ENCODE measurements at regions not wholly inside any gene's neighbourhood (a gene's known extent, or its start where the extent isn't known, plus 50 kb on each side); places are given as distances from the start of the nearest gene placed in this dataset.

GRCh38 chr5:167458412-167458811 is 833.0 kb upstream of the WWC1 start:
- ATAC-seq (ENCODE audit: low read depth) (no peak), DNase-seq (no peak)
- peaks cover 1% of the 10 kb centered on the region for H3K27me3 Mint-ChIP-seq
- POLR2A ChIA-PET, result no interaction called here
- H3K27ac Mint-ChIP-seq, result no peak overlapping the region
- peaks cover 1% of the 10 kb centered on the region for H3K9me3 Mint-ChIP-seq
- H3K4me1 Mint-ChIP-seq, result no peaks in the 10 kb centered on the region
- no peaks in the 10 kb centered on the region for H3K36me3 Mint-ChIP-seq
- no peak overlapping the region for H3K4me3 Mint-ChIP-seq

GRCh38 chr5:167460449-167461020 is 830.9 kb upstream of the WWC1 start:
- Mint-ChIP-seq H3K9me3 (peaks cover 3% of the 10 kb centered on the region), H3K36me3 (no peaks in the 10 kb centered on the region), H3K27me3 (peaks cover 1% of the 10 kb centered on the region), H3K27ac (no peak overlapping the region), H3K4me1 (no peaks in the 10 kb centered on the region), H3K4me3 (no peak overlapping the region)
- POLR2A ChIA-PET, result no interaction called here
- ATAC-seq (ENCODE audit: low read depth) (no peak), DNase-seq (no peak)

- H3K4me3 Mint-ChIP-seq, result no peak overlapping the region
- peaks cover 1% of the 10 kb centered on the region for H3K27me3 Mint-ChIP-seq
- DNase-seq, result no peak
- peaks cover 3% of the 10 kb centered on the region for H3K9me3 Mint-ChIP-seq
- H3K36me3 Mint-ChIP-seq, result no peaks in the 10 kb centered on the region
- no peak for ATAC-seq (ENCODE audit: low read depth)
- H3K4me1 Mint-ChIP-seq, result no peaks in the 10 kb centered on the region
- no peak overlapping the region for H3K27ac Mint-ChIP-seq
- POLR2A ChIA-PET, result no interaction called here
Measured at GRCh38 chr5:167463939-167464338, 827.5 kb upstream of the WWC1 start.

- H3K4me1 Mint-ChIP-seq, result no peaks in the 10 kb centered on the region
- H3K27ac Mint-ChIP-seq, result no peak overlapping the region
- H3K27me3 Mint-ChIP-seq, result peaks cover 1% of the 10 kb centered on the region
- POLR2A ChIA-PET, result no interaction called here
- no peaks in the 10 kb centered on the region for H3K36me3 Mint-ChIP-seq
- no peak overlapping the region for H3K4me3 Mint-ChIP-seq
- peaks cover 3% of the 10 kb centered on the region for H3K9me3 Mint-ChIP-seq
- no peak for DNase-seq
- ATAC-seq (ENCODE audit: low read depth), result no peak
Measured at GRCh38 chr5:167466992-167467391, 824.5 kb upstream of the WWC1 start.

- Mint-ChIP-seq H3K36me3 (no peaks in the 10 kb centered on the region), H3K4me3 (no peak overlapping the region), H3K9me3 (no peaks in the 10 kb centered on the region), H3K27ac (no peak overlapping the region), H3K27me3 (no peaks in the 10 kb centered on the region), H3K4me1 (no peaks in the 10 kb centered on the region)
- DNase-seq (no peak), ATAC-seq (ENCODE audit: low read depth) (no peak)
- POLR2A ChIA-PET, result no interaction called here
Measured at GRCh38 chr5:167472566-167473108, 818.8 kb upstream of the WWC1 start.

- no peak overlapping the region for H3K4me3 Mint-ChIP-seq
- no peak overlapping the region for H3K27ac Mint-ChIP-seq
- DNase-seq (no peak), ATAC-seq (ENCODE audit: low read depth) (no peak)
- no peaks in the 10 kb centered on the region for H3K36me3 Mint-ChIP-seq
- H3K4me1 Mint-ChIP-seq, result no peaks in the 10 kb centered on the region
- POLR2A ChIA-PET, result no interaction called here
- H3K27me3 Mint-ChIP-seq, result no peaks in the 10 kb centered on the region
- peaks cover 1% of the 10 kb centered on the region for H3K9me3 Mint-ChIP-seq
Measured at GRCh38 chr5:167478188-167478587, 813.3 kb upstream of the WWC1 start.

GRCh38 chr5:167479779-167480178 is 811.7 kb upstream of the WWC1 start:
- DNase-seq (no peak), ATAC-seq (ENCODE audit: low read depth) (no peak)
- no peaks in the 10 kb centered on the region for H3K4me1 Mint-ChIP-seq
- POLR2A ChIA-PET, result no interaction called here
- H3K27ac Mint-ChIP-seq, result no peak overlapping the region
- H3K4me3 Mint-ChIP-seq, result no peak overlapping the region
- no peaks in the 10 kb centered on the region for H3K36me3 Mint-ChIP-seq
- peaks cover 3% of the 10 kb centered on the region for H3K9me3 Mint-ChIP-seq
- H3K27me3 Mint-ChIP-seq, result no peaks in the 10 kb centered on the region

GRCh38 chr5:167481345-167481744 is 810.1 kb upstream of the WWC1 start:
- peaks cover 3% of the 10 kb centered on the region for H3K9me3 Mint-ChIP-seq
- H3K4me3 Mint-ChIP-seq, result no peak overlapping the region
- no peak for ATAC-seq (ENCODE audit: low read depth)

GRCh38 chr5:167482555-167482954 is 808.9 kb upstream of the WWC1 start:
- Mint-ChIP-seq H3K27ac (no peak overlapping the region), H3K4me3 (no peak overlapping the region), H3K36me3 (no peaks in the 10 kb centered on the region), H3K27me3 (no peaks in the 10 kb centered on the region), H3K4me1 (no peaks in the 10 kb centered on the region), H3K9me3 (peaks cover 3% of the 10 kb centered on the region)
- DNase-seq (no peak), ATAC-seq (ENCODE audit: low read depth) (no peak)
- POLR2A ChIA-PET, result no interaction called here

More at GRCh38 chr5:167481345-167481744, 810.1 kb upstream of the WWC1 start:
- Mint-ChIP-seq H3K4me1 (no peaks in the 10 kb centered on the region), H3K36me3 (no peaks in the 10 kb centered on the region), H3K27ac (no peak overlapping the region), H3K27me3 (no peaks in the 10 kb centered on the region)
- no peak for DNase-seq
- POLR2A ChIA-PET, result no interaction called here

GRCh38 chr5:167485061-167485774 is 806.2 kb upstream of the WWC1 start:
- no peak for DNase-seq
- Mint-ChIP-seq H3K4me3 (no peak overlapping the region), H3K27ac (no peak overlapping the region), H3K27me3 (no peaks in the 10 kb centered on the region), H3K4me1 (no peaks in the 10 kb centered on the region), H3K9me3 (peaks cover 3% of the 10 kb centered on the region), H3K36me3 (no peaks in the 10 kb centered on the region)
- no peak for ATAC-seq (ENCODE audit: low read depth)
- POLR2A ChIA-PET, result no interaction called here

GRCh38 chr5:167488371-167488770 is 803.1 kb upstream of the WWC1 start:
- ATAC-seq (ENCODE audit: low read depth) (no peak), DNase-seq (no peak)
- Mint-ChIP-seq H3K9me3 (peaks cover 6% of the 10 kb centered on the region), H3K27me3 (no peaks in the 10 kb centered on the region), H3K4me3 (no peak overlapping the region), H3K4me1 (no peaks in the 10 kb centered on the region), H3K36me3 (no peaks in the 10 kb centered on the region), H3K27ac (no peak overlapping the region)
- POLR2A ChIA-PET, result no interaction called here

GRCh38 chr5:167489202-167489601 is 802.2 kb upstream of the WWC1 start:
- no peaks in the 10 kb centered on the region for H3K4me1 Mint-ChIP-seq
- DNase-seq (no peak), ATAC-seq (ENCODE audit: low read depth) (no peak)
- POLR2A ChIA-PET, result no interaction called here
- no peaks in the 10 kb centered on the region for H3K36me3 Mint-ChIP-seq
- no peak overlapping the region for H3K4me3 Mint-ChIP-seq
- H3K9me3 Mint-ChIP-seq, result peaks cover 6% of the 10 kb centered on the region
- no peaks in the 10 kb centered on the region for H3K27me3 Mint-ChIP-seq
- H3K27ac Mint-ChIP-seq, result no peak overlapping the region

- POLR2A ChIA-PET, result no interaction called here
- Mint-ChIP-seq H3K27me3 (no peaks in the 10 kb centered on the region), H3K9me3 (peaks cover 3% of the 10 kb centered on the region), H3K27ac (no peak overlapping the region), H3K4me3 (no peak overlapping the region), H3K36me3 (peaks cover 2% of the 10 kb centered on the region), H3K4me1 (no peaks in the 10 kb centered on the region)
- ATAC-seq (ENCODE audit: low read depth) (no peak), DNase-seq (no peak)
Measured at GRCh38 chr5:167503926-167504720, 787.3 kb upstream of the WWC1 start.

Measured in activated naive CD8-positive, alpha-beta T cell treated with anti-CD3 and anti-CD28 coated beads, Interleukin-2, amount 10 ng/mL, durations not matched to agents 7 days and 5 days (primary cell).